NT2/D1 (cell line): ENCODE measurements at regions not wholly inside any gene's neighbourhood (a gene's known extent, or its start where the extent isn't known, plus 50 kb on each side); places are given as distances from the start of the nearest gene placed in this dataset.

Source experiments
- SUZ12 ChIP-seq: IDR thresholded peaks from 2 replicates; pipeline ENCODE4 v1.6.1; 2011; ENCODE audit not compliant: insufficient read length, insufficient read depth; ENCODE audit errors: extremely low read depth
- ZNF274 ChIP-seq: IDR thresholded peaks from 2 replicates; pipeline ENCODE4 v1.6.1; 2011; ENCODE audit warnings: mild to moderate bottlenecking, low read depth, low read length

- TF ChIP-seq ZNF274, result no peak
- no peak for TF ChIP-seq SUZ12
These were observed 445.1 kb upstream of the SYT1 start for GRCh38 chr12:78419513-78419912.
